ENCODE measurements at regions not wholly inside any gene's neighbourhood (a gene's known extent, or its start where the extent isn't known, plus 50 kb on each side); places are given as distances from the start of the nearest gene placed in this dataset. TPM values are rescaled to one million over a fixed set of nuclear protein-coding genes. Genes with fewer than 3 reads are reported as not detected.

Small RNA genes lying in the stretch of these regions (small RNA-seq; reads per million reads assigned to genes)
- gene MIR663B (ENCODE audit: insufficient read depth): not detected
- gene RNA5-8SP5 (ENCODE audit: insufficient read depth): 0.90 reads per million

Measured in mesendoderm (in vitro differentiated cells).